IPS-20b (cell line): ENCODE measurements at regions not wholly inside any gene's neighbourhood (a gene's known extent, or its start where the extent isn't known, plus 50 kb on each side); places are given as distances from the start of the nearest gene placed in this dataset.

Experiments
- H3K27ac ChIP-seq: one replicate; pipeline ENCODE4 v1.5.1; 2013; ENCODE audit warnings: low read length
- H3K27me3 ChIP-seq: 2 replicates; pipeline ENCODE4 v1.6.1; 2013; ENCODE audit warnings: mild to moderate bottlenecking, low read length, inconsistent platforms; ENCODE audit not compliant: insufficient read depth
- H3K36me3 ChIP-seq: 2 replicates; pipeline ENCODE4 v1.6.1; 2013; ENCODE audit warnings: low read depth, mild to moderate bottlenecking, inconsistent platforms, low read length, moderate library complexity; ENCODE audit not compliant: insufficient read depth
- H3K4me1 ChIP-seq: 2 replicates; pipeline ENCODE4 v1.6.1; 2013; ENCODE audit warnings: mild to moderate bottlenecking, control low read depth, inconsistent platforms, low read length, moderate library complexity; ENCODE audit not compliant: insufficient read depth
- H3K4me3 ChIP-seq: 2 replicates; pipeline ENCODE4 v1.5.1; 2013; ENCODE audit warnings: mild to moderate bottlenecking, low read length, inconsistent platforms
- H3K9ac ChIP-seq: 2 replicates; pipeline ENCODE4 v1.6.1; 2013; ENCODE audit warnings: low read depth, mild to moderate bottlenecking, inconsistent platforms, low read length, moderate library complexity
- H3K9me3 ChIP-seq: 2 replicates; pipeline ENCODE4 v1.6.1; 2013; ENCODE audit warnings: mild to moderate bottlenecking, low read depth, low read length, inconsistent platforms; ENCODE audit not compliant: insufficient read depth

DNA sequence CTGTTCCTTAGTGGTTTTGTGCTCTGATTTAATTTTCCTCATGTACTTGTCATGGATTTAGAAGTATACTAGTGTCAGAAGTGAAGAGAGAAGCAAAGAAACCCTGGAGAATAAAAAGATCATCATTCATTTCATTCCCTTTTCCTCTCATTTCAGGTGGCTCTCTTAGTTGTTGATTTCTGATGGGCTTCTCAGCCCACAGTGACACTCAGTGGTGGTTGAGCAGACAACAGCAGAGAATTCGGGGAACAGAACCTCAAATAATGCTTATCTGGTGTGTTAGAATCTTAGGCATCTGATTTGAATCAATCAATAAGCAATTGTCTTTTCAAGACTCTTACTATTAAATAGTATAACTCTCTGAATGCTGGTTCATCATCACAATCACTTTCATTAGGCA is 1289.4 kb downstream of the FAM181B start:
- Histone ChIP-seq H3K4me3 (no peak overlapping the region), H3K27me3 (no peaks in the 10 kb centered on the region), H3K27ac (no peak overlapping the region), H3K4me1 (no peaks in the 10 kb centered on the region), H3K9me3 (no peaks in the 10 kb centered on the region), H3K9ac (no peak overlapping the region), H3K36me3 (no peaks in the 10 kb centered on the region)

DNA sequence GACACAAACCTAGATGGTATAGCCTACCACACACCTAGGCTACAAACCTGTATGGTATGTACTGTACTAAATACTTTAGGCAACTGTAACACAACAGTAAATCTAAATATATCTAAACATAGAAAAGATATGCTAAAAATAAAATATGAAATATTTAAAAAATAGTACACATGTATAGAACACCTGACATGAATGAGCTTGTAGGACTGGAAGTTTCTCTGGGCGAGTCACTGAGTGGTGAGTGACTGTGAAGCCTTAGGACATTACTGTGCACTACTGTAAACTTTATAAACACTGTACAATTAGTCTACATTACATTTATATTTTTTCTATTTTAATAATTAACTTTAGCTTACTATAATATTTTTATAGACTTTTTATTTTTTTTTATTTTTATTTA is 1301.3 kb downstream of the FAM181B start:
- no peaks in the 10 kb centered on the region for H3K4me1 ChIP-seq
- H3K36me3 ChIP-seq, result no peaks in the 10 kb centered on the region
- no peak overlapping the region for H3K4me3 ChIP-seq

DNA sequence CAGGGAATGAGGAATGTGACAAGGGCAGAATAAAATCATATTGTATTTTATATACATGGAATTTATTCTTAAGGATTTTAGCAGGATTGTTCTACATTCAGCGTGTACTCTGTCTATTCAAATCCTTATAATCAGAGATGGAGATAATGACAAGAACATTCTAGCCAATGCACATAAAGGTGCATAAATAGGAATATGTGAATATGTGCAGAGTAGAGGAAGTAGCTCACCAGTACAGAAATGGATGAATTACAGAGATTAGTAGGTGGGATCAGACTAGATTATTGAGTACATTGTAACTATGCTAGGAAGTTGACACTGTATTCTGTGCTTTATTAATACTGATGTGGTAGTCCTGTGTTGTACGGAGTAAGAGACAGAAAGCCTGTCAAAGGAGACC is 1308.8 kb downstream of the FAM181B start:
- no peak overlapping the region for H3K27ac ChIP-seq

More for the DNA sequence above, 1301.3 kb downstream of the FAM181B start:
- Histone ChIP-seq H3K9ac (no peak overlapping the region), H3K27me3 (no peaks in the 10 kb centered on the region), H3K9me3 (no peaks in the 10 kb centered on the region), H3K27ac (no peak overlapping the region)

GRCh38 chr11:81422402-81422801 is 1311.3 kb downstream of the FAM181B start:
- Histone ChIP-seq H3K4me3 (no peak overlapping the region), H3K27me3 (no peaks in the 10 kb centered on the region), H3K36me3 (no peaks in the 10 kb centered on the region), H3K9ac (no peak overlapping the region), H3K27ac (no peak overlapping the region), H3K9me3 (no peaks in the 10 kb centered on the region), H3K4me1 (peaks cover 10% of the 10 kb centered on the region)

More for the DNA sequence above, 1308.8 kb downstream of the FAM181B start:
- Histone ChIP-seq H3K4me3 (no peak overlapping the region), H3K9ac (no peak overlapping the region), H3K4me1 (peaks cover 10% of the 10 kb centered on the region), H3K9me3 (no peaks in the 10 kb centered on the region), H3K27me3 (no peaks in the 10 kb centered on the region), H3K36me3 (no peaks in the 10 kb centered on the region)

GRCh38 chr11:81421251-81421860 is 1312.3 kb downstream of the FAM181B start:
- Histone ChIP-seq H3K4me3 (peak overlapping the region; percentile 44; the same call in 1 of the 2 replicates), H3K36me3 (no peaks in the 10 kb centered on the region), H3K27me3 (no peaks in the 10 kb centered on the region), H3K9ac (peak overlapping the region; percentile 36; the same call in 1 of the 2 replicates), H3K9me3 (no peaks in the 10 kb centered on the region), H3K4me1 (peaks cover 10% of the 10 kb centered on the region), H3K27ac (peak overlapping the region; percentile 56)

DNA sequence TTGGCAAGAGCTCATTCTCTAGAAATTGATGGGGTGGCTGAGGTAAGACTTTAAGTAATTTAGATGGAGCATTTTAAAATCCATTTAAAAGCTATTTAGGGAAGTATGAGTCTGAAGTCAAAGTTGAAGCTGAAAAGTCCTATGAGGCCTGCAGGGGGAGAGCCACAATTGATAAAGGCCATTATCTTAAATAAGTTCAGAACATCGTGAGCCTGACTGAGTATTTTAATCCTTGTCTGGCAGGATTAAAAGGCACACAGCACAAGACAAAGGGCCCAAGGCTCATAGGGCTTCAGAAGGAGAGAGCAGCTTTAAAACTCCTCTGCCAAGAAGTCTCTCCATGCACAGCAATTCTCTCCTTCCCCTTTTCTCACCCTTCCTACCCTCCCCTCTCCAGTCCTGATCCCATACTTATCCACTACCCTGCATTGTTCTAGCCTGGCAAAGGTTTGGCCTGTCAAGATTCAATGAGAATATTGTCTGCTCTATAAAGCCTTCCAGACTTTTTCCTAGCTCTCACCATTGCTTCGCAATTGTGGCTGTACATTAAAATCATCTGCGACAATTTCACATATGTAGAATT is 1312.9 kb downstream of the FAM181B start:
- peak overlapping the region; percentile 56 for H3K27ac ChIP-seq
- no peaks in the 10 kb centered on the region for H3K9me3 ChIP-seq
- H3K27me3 ChIP-seq, result no peaks in the 10 kb centered on the region
- peak overlapping the region; percentile 36; the same call in 1 of the 2 replicates for H3K9ac ChIP-seq
- peaks cover 10% of the 10 kb centered on the region for H3K4me1 ChIP-seq
- no peaks in the 10 kb centered on the region for H3K36me3 ChIP-seq
- peak overlapping the region; percentile 44; the same call in 1 of the 2 replicates for H3K4me3 ChIP-seq

GRCh38 chr11:81397316-81397715 is 1336.3 kb downstream of the FAM181B start:
- Histone ChIP-seq H3K36me3 (no peaks in the 10 kb centered on the region), H3K9me3 (no peaks in the 10 kb centered on the region), H3K4me1 (no peaks in the 10 kb centered on the region), H3K27ac (no peak overlapping the region), H3K27me3 (no peaks in the 10 kb centered on the region), H3K9ac (no peak overlapping the region), H3K4me3 (no peak overlapping the region)

GRCh38 chr11:81394311-81394710 is 1339.4 kb downstream of the FAM181B start:
- Histone ChIP-seq H3K4me3 (no peak overlapping the region), H3K36me3 (no peaks in the 10 kb centered on the region), H3K9me3 (no peaks in the 10 kb centered on the region), H3K9ac (no peak overlapping the region), H3K27me3 (no peaks in the 10 kb centered on the region), H3K27ac (no peak overlapping the region), H3K4me1 (no peaks in the 10 kb centered on the region)

- no peak overlapping the region for H3K27ac ChIP-seq
- no peaks in the 10 kb centered on the region for H3K9me3 ChIP-seq
- H3K9ac ChIP-seq, result no peak overlapping the region
- no peaks in the 10 kb centered on the region for H3K36me3 ChIP-seq
- no peaks in the 10 kb centered on the region for H3K27me3 ChIP-seq
- no peaks in the 10 kb centered on the region for H3K4me1 ChIP-seq
- no peak overlapping the region for H3K4me3 ChIP-seq
Observed at GRCh38 chr11:81388326-81388725, 1345.3 kb downstream of the FAM181B start.

DNA sequence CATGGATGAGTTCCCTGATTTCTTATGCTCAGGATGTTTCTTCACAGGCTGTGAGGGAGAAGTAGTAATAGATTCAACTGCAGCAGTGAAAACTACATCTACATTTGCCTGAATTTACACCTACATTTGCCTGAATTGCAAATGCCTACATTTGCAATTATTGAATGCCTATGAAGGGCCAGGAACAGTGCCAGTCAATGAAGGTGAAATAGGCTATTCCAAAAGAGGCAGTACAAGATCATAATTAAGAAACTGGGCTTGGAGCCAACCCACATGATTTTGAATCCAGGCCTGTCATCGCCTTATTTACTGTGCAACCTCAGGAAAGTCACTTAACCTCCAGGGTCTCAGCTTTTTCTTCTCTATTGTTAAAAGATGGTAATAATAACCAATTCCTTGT is 1353.3 kb downstream of the FAM181B start:
- Histone ChIP-seq H3K9me3 (no peaks in the 10 kb centered on the region), H3K4me1 (peaks cover 14% of the 10 kb centered on the region), H3K27me3 (no peaks in the 10 kb centered on the region), H3K4me3 (no peak overlapping the region), H3K9ac (no peak overlapping the region), H3K27ac (no peak overlapping the region), H3K36me3 (no peaks in the 10 kb centered on the region)

DNA sequence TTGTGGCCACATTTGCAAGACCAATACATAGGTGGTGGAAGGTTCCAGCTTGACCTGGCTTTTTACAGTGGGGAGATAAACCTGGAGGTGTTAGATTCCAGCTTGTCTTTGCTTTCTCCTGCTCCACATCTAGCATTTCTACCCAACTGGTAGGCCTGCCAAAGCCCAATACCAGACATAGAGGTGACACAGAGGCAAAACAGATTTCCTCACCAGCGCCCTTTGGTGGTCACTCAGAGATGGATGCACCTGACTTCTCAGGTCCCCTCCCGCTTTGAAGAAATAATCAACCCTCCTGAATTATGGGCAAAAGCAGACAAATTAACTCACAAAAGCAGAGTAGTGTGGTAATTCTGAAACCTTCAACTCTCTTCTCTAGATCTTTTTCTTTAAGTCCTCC is 1356.2 kb downstream of the FAM181B start:
- no peak overlapping the region for H3K4me3 ChIP-seq
- no peak overlapping the region for H3K9ac ChIP-seq
- peaks cover 14% of the 10 kb centered on the region for H3K4me1 ChIP-seq
- no peak overlapping the region for H3K27ac ChIP-seq
- no peaks in the 10 kb centered on the region for H3K36me3 ChIP-seq
- H3K27me3 ChIP-seq, result no peaks in the 10 kb centered on the region
- no peaks in the 10 kb centered on the region for H3K9me3 ChIP-seq

GRCh38 chr11:81373986-81374385 is 1359.7 kb downstream of the FAM181B start:
- H3K4me1 ChIP-seq, result no peaks in the 10 kb centered on the region
- no peaks in the 10 kb centered on the region for H3K27me3 ChIP-seq
- no peak overlapping the region for H3K4me3 ChIP-seq
- H3K36me3 ChIP-seq, result no peaks in the 10 kb centered on the region
- H3K27ac ChIP-seq, result no peak overlapping the region
- no peaks in the 10 kb centered on the region for H3K9me3 ChIP-seq
- H3K9ac ChIP-seq, result no peak overlapping the region
